Esophagus muscularis mucosa (tissue), 4 donors: ENCODE measurements at regions not wholly inside any gene's neighbourhood (a gene's known extent, or its start where the extent isn't known, plus 50 kb on each side); places are given as distances from the start of the nearest gene placed in this dataset.
A peak's percentile ranks its signal among the peaks of the same experiment; 100 is the strongest.
"Not testable (repeated sequence)": the region's sequence is repeated elsewhere in the genome, so short reads cannot be mapped to it uniquely, and the experiment has no call there.

Source experiments
- CTCF ChIP-seq, 3 experiments: fragments of 200-600 bp in 2 of 3; fragments of 450-650 bp in 1 of 3; sonication (generic) in 2 of 3; IDR thresholded peaks; one replicate each; pipeline ENCODE4 v1.5.1; 2017 to 2019; ENCODE audit warnings: antibody characterized with exemption in 3 of 3, mild to moderate bottlenecking in 2 of 3, moderate library complexity in 1 of 3
- EP300 ChIP-seq: sonication (generic); formaldehyde crosslinking; IDR thresholded peaks from one replicate; pipeline ENCODE4 v1.6.1; 2017; ENCODE audit warnings: antibody characterized with exemption
- POLR2A ChIP-seq: fragments of 450-650 bp; IDR thresholded peaks from one replicate; pipeline ENCODE4 v1.6.1; 2017; ENCODE audit warnings: antibody characterized with exemption, moderate library complexity, mild to moderate bottlenecking, low read depth
- POLR2AphosphoS5 ChIP-seq, 2 donors: sonication (generic); formaldehyde crosslinking; IDR thresholded peaks; one replicate each; pipeline ENCODE4 v1.6.1; 2017; ENCODE audit warnings: antibody characterized with exemption in 2 of 2

- peak; percentile 36 to 57 (median 49) for TF ChIP-seq CTCF (IDR thresholded peaks at IDR 0.05)
- not testable (repeated sequence) for TF ChIP-seq POLR2A, EP300
- peak in 1 of 2 donors; percentile 23 for TF ChIP-seq POLR2AphosphoS5 (IDR thresholded peaks at IDR 0.05)
Observed at GRCh38 chr1:267815-268214, 183.7 kb downstream of the OR4F29 start.
